Immature natural killer cell (primary cell): ENCODE measurements at regions not wholly inside any gene's neighbourhood (a gene's known extent, or its start where the extent isn't known, plus 50 kb on each side); places are given as distances from the start of the nearest gene placed in this dataset.
"Not testable (repeated sequence)": the region's sequence is repeated elsewhere in the genome, so short reads cannot be mapped to it uniquely, and the experiment has no call there.

Experiments used
- DNase-seq, 3 donors: peaks; one replicate each; pipeline ENCODE4 v3.0.0; 2022; ENCODE audit warnings: mixed read lengths in 1 of 3
- H3K27ac Mint-ChIP-seq, 6 donors: one replicate each; pipeline ENCODE4 v1.8.0; 2020; ENCODE audit warnings: mixed read lengths in 6 of 6, mild to moderate bottlenecking in 5 of 6, inconsistent platforms in 4 of 6, moderate library complexity in 3 of 6
- H3K27me3 Mint-ChIP-seq, 3 donors: one replicate each; pipeline ENCODE4 v1.8.0; 2020 to 2021; ENCODE audit warnings: low read depth in 3 of 3, mild to moderate bottlenecking in 3 of 3, mixed read lengths in 3 of 3, moderate library complexity in 3 of 3, inconsistent platforms in 1 of 3
- H3K36me3 Mint-ChIP-seq, 3 donors: one replicate each; pipeline ENCODE4 v1.8.0; 2020; ENCODE audit warnings: mixed read lengths in 3 of 3, inconsistent platforms in 2 of 3, mild to moderate bottlenecking in 2 of 3
- H3K4me1 Mint-ChIP-seq, 2 donors: one replicate each; pipeline ENCODE4 v1.8.0; 2020; ENCODE audit warnings: inconsistent platforms in 2 of 2, mild to moderate bottlenecking in 2 of 2, mixed read lengths in 2 of 2, moderate library complexity in 1 of 2
- H3K4me3 Mint-ChIP-seq, 5 donors: one replicate each; pipeline ENCODE4 v1.8.0; 2020; ENCODE audit warnings: mild to moderate bottlenecking in 5 of 5, mixed read lengths in 5 of 5, inconsistent platforms in 3 of 5, moderate library complexity in 3 of 5
- H3K9me3 Mint-ChIP-seq, 6 donors: one replicate each; pipeline ENCODE4 v1.8.0; 2020; ENCODE audit warnings: mild to moderate bottlenecking in 6 of 6, mixed read lengths in 6 of 6, inconsistent platforms in 4 of 6, moderate library complexity in 3 of 6

DNA sequence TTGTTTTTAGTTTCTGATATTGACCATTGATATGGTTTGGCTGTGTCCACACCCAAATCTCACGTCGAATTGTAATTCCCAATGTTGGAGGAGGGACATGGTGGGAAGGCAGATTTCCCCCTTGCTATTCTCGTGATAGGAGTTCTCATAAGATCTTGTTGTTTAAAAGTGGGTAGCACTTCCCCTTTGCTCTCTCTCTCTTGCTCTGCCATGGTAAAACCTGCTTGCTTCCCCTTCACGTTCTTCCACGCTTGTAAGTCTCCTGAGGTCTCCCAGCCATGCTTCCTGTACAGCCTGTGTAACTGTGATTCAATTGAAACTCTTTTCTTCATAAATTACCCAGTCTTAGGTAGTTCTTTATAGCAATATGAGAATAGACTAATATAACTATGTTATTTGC lies 203.6 kb upstream of the CHORDC1 start:
- Mint-ChIP-seq H3K36me3 (no peaks in the 10 kb centered on the region), H3K27ac (no peak overlapping the region), H3K27me3 (no peaks in the 10 kb centered on the region), H3K9me3 (peaks cover 1 to 30% (median 4%) of the 10 kb centered on the region in 6 donors), H3K4me3 (no peak overlapping the region), H3K4me1 (no peaks in the 10 kb centered on the region)
- DNase-seq: no peak

DNA sequence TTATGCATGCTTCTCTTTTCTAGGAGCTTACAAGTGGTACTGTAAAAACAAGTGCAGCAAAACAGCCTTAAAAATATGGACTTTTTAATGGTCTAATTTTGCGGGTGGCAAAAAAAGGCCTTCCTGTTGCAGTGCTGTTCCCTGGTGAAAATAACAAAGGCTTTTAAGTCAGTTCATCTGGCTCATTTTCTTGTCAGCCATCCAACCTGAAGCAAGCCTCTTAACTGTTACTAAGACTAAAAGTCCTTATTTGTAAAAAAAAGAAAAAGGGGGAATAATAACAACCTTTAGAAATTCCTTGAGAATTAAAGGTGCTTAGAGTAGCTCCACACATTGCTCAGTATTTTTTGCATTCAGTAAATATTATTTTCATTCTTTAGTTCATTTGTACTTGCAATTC lies 200.5 kb upstream of the CHORDC1 start:
- H3K9me3 Mint-ChIP-seq: peaks cover 0 to 27% (median 4%) of the 10 kb centered on the region in 6 donors
- no peaks in the 10 kb centered on the region for H3K36me3 Mint-ChIP-seq
- no peaks in the 10 kb centered on the region for H3K4me1 Mint-ChIP-seq
- no peaks in the 10 kb centered on the region for H3K27me3 Mint-ChIP-seq
- no peak overlapping the region for H3K4me3 Mint-ChIP-seq
- H3K27ac Mint-ChIP-seq: no peak overlapping the region
- DNase-seq: no peak

DNA sequence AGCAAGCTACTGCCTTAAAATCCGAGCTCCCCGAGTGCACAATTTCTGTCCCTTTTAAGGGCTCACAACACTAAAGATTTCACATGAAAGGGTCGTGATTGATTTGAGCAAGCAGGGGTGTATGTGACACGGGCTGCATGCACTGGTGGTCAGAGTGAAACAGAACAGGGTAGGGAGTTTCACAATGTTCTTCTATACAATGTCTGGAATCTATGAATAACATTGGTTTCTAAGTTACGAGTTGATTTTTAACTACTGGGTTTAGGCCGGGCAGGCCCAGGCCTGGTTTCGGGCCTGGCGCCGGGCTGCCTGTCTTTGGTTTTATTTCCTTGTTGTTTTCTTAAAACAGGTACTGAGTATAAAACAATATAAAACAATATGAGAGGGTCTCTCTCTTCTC lies 199.9 kb upstream of the CHORDC1 start:
- H3K4me1 Mint-ChIP-seq, H3K36me3 Mint-ChIP-seq, H3K27me3 Mint-ChIP-seq, H3K27ac Mint-ChIP-seq, DNase-seq, H3K4me3 Mint-ChIP-seq: not testable (repeated sequence)
- peaks cover 0 to 27% (median 4%) of the 10 kb centered on the region in 6 donors for H3K9me3 Mint-ChIP-seq

DNA sequence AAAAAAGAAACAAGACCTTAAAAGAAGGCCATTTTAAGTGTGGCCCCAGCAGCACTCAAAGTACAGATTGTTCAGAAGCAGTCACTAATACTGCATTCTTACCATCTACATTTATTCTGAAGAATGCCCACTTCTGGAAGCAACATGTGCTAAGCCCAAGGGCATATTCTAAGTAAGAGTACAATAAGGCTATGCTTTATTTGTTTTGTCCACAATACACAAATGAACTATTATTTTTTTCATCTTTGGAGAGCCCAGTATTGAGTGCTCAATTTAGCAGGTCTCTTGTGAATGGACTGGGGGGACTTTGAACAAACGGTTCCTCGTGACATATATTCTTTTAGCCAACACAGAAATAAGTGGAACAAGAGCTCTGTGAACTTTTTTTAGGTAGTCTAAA lies 191.4 kb upstream of the CHORDC1 start:
- Mint-ChIP-seq H3K9me3 (peaks cover 0 to 22% (median 4%) of the 10 kb centered on the region in 6 donors), H3K36me3 (no peaks in the 10 kb centered on the region), H3K27me3 (no peaks in the 10 kb centered on the region)

DNA sequence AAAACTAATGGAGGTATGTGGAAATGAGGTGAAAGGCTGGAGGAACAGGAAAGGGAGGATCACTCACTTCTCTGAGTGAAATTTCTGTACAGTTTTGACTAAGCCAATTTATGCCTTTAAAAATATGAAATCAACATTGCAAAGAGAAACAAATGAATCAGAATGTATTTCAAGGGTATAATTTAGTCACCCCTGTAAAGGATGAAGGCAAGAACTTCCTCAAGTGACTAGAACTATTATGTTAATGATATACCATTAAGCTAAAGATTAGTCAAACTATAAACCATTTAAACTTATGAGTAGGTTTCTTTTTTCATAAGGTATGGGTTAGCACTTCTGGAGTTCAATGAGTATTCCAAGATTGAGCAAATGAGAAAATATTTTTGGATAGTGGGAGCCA lies 184.5 kb upstream of the CHORDC1 start:
- Mint-ChIP-seq H3K27me3 (no peaks in the 10 kb centered on the region), H3K4me1 (no peaks in the 10 kb centered on the region), H3K36me3 (peaks cover 0 to 3% (median 0%) of the 10 kb centered on the region in 3 donors), H3K4me3 (no peak overlapping the region), H3K27ac (no peak overlapping the region), H3K9me3 (peaks cover 0 to 22% (median 5%) of the 10 kb centered on the region in 6 donors)
- no peak for DNase-seq

More for the DNA sequence above, 191.4 kb upstream of the CHORDC1 start:
- no peak overlapping the region for H3K4me3 Mint-ChIP-seq
- DNase-seq: no peak
- no peaks in the 10 kb centered on the region for H3K4me1 Mint-ChIP-seq
- no peak overlapping the region for H3K27ac Mint-ChIP-seq

DNA sequence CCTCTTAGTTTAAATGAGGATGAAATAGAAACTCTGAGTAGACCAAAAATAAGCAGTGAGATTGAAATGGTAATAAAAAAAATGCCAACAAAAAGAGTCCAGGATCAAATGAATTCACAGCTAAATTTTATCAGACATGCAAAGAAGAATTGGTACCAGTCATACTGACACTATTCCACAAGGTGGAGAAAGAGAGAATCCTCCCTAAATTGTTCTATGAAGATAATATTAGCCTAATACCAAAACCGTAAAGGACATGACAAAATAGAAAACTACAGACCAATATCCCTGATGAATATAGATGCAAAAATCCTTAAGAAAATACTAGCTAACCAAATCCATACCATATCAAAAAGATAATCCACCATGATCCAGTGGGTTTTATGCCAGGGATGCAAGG lies 169.8 kb upstream of the CHORDC1 start:
- Mint-ChIP-seq H3K36me3 (no peaks in the 10 kb centered on the region), H3K9me3 (peaks cover 0 to 10% (median 8%) of the 10 kb centered on the region in 6 donors), H3K27me3 (no peaks in the 10 kb centered on the region), H3K27ac (no peak overlapping the region), H3K4me1 (no peaks in the 10 kb centered on the region), H3K4me3 (no peak overlapping the region)
- no peak for DNase-seq

- peaks cover 0 to 4% (median 0%) of the 10 kb centered on the region in 3 donors for H3K27me3 Mint-ChIP-seq
- no peaks in the 10 kb centered on the region for H3K36me3 Mint-ChIP-seq
- peaks cover 0 to 14% (median 8%) of the 10 kb centered on the region in 6 donors for H3K9me3 Mint-ChIP-seq
- peak overlapping the region in 1 of 6 donors; percentile 58 for H3K27ac Mint-ChIP-seq
- DNase-seq: no peak
- H3K4me1 Mint-ChIP-seq: no peaks in the 10 kb centered on the region
- no peak overlapping the region for H3K4me3 Mint-ChIP-seq
Measured at GRCh38 chr11:90391756-90392155, 168.9 kb upstream of the CHORDC1 start.

DNA sequence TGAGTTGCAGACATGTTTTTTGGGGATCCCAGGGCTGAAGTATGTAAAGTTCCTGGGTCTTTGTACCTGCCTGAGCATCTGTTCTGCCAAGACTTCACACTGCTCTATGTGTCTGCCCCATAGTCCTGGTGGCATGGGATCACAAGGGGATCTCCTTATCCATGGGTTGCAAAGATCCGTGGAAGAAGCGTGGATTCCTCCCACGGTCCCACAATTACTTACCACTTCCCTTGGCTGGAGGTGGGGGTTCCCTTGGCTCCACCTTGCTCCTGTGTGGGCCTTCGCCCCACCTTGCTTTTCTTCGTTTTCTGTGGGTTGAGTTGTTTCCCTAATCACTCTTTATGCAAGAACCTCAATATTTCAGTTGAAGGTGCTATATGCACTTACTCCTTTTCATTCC lies 157.4 kb upstream of the CHORDC1 start:
- peaks cover 3 to 32% (median 10%) of the 10 kb centered on the region in 6 donors for H3K9me3 Mint-ChIP-seq
- no peak overlapping the region for H3K27ac Mint-ChIP-seq
- H3K36me3 Mint-ChIP-seq: peaks cover 0 to 4% (median 0%) of the 10 kb centered on the region in 3 donors
- no peaks in the 10 kb centered on the region for H3K4me1 Mint-ChIP-seq
- no peak for DNase-seq
- H3K4me3 Mint-ChIP-seq: no peak overlapping the region
- H3K27me3 Mint-ChIP-seq: no peaks in the 10 kb centered on the region

DNA sequence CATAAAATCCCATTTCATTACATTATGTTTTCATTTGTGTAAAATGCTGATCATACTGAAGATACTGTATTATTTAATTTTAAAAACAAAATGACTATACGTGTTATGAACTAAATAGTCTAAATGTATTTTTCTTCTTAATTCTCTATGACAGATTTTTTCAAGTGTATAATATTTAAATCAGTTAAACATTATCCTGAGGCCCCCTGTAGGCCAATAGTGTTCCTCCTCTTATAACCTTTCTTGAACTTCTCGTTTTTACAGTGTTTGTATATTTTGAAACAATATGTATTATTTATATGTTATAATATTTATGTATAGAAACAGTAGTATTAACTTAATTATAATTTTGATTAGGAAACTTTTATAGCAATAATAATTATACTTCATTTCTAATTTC lies 151.1 kb upstream of the CHORDC1 start:
- Mint-ChIP-seq H3K27ac (no peak overlapping the region), H3K4me3 (no peak overlapping the region), H3K4me1 (no peaks in the 10 kb centered on the region), H3K9me3 (peaks cover 0 to 14% (median 5%) of the 10 kb centered on the region in 6 donors), H3K27me3 (peaks cover 0 to 2% (median 1%) of the 10 kb centered on the region in 3 donors), H3K36me3 (no peaks in the 10 kb centered on the region)
- no peak for DNase-seq

DNA sequence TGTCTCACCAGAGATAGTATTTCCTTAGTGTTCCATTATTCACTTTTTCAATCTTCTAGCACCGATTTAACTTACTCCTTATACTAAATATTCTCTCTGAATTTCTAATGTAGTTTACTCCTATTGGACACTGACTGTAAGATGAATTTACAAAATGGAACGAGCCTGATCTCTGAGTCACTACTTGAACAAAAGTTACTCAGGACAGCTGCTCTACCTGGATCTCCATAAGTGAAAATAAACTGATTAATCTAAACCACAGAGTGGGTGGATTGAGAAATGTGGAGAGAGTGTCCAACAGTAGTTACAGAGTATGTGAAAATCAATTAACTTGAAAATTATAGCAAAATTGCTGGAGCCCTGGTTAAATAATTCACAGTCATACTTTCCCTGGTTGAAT lies 141.7 kb upstream of the CHORDC1 start:
- Mint-ChIP-seq H3K27me3 (peaks cover 0 to 4% (median 2%) of the 10 kb centered on the region in 3 donors), H3K4me3 (no peak overlapping the region), H3K4me1 (no peaks in the 10 kb centered on the region), H3K9me3 (peaks cover 3 to 12% (median 5%) of the 10 kb centered on the region in 6 donors), H3K36me3 (no peaks in the 10 kb centered on the region), H3K27ac (no peak overlapping the region)
- DNase-seq: no peak

GRCh38 chr11:90363739-90364138 lies 140.9 kb upstream of the CHORDC1 start:
- H3K27ac Mint-ChIP-seq: no peak overlapping the region
- H3K36me3 Mint-ChIP-seq: no peaks in the 10 kb centered on the region
- H3K9me3 Mint-ChIP-seq: peaks cover under 1 to 12% (median 6%) of the 10 kb centered on the region in 6 donors
- H3K27me3 Mint-ChIP-seq: peaks cover 0 to 3% (median 2%) of the 10 kb centered on the region in 3 donors
- no peaks in the 10 kb centered on the region for H3K4me1 Mint-ChIP-seq
- no peak for DNase-seq
- no peak overlapping the region for H3K4me3 Mint-ChIP-seq

DNA sequence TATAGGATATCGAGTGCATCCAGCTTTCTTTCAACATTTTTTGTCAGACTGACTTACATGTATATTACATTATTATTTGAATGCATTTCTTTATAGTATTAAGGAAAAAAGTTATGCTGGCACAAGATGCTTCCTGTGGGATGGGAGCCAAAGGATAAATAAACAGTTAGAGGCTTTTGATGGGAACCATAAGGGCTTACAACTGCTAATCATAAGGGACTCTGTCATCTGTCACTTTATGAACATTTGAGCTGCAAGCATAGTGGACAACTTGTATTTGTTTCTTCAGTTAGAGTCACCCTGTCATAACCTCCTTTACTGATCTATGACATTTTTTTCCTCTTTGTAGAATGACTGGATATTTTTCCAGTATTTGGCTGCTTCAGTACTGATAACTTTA lies 132.4 kb upstream of the CHORDC1 start:
- no peak for DNase-seq
- H3K4me1 Mint-ChIP-seq: no peaks in the 10 kb centered on the region
- H3K27ac Mint-ChIP-seq: no peak overlapping the region
- H3K9me3 Mint-ChIP-seq: peaks cover 0 to 20% (median 2%) of the 10 kb centered on the region in 6 donors
- H3K27me3 Mint-ChIP-seq: peaks cover 0 to 4% (median 3%) of the 10 kb centered on the region in 3 donors
- no peak overlapping the region for H3K4me3 Mint-ChIP-seq
- H3K36me3 Mint-ChIP-seq: no peaks in the 10 kb centered on the region

- Mint-ChIP-seq H3K27me3 (peaks cover 0 to 3% (median 0%) of the 10 kb centered on the region in 3 donors), H3K36me3 (no peaks in the 10 kb centered on the region), H3K4me3 (no peak overlapping the region), H3K9me3 (peaks cover 0 to 29% (median 1%) of the 10 kb centered on the region in 6 donors), H3K27ac (no peak overlapping the region), H3K4me1 (no peaks in the 10 kb centered on the region)
- no peak for DNase-seq
Measured at GRCh38 chr11:90349731-90350130, 126.9 kb upstream of the CHORDC1 start.

GRCh38 chr11:90344546-90344945 lies 121.7 kb upstream of the CHORDC1 start:
- peaks cover 0 to 17% (median 4%) of the 10 kb centered on the region in 6 donors for H3K9me3 Mint-ChIP-seq
- no peak overlapping the region for H3K27ac Mint-ChIP-seq
- no peaks in the 10 kb centered on the region for H3K4me1 Mint-ChIP-seq
- H3K4me3 Mint-ChIP-seq: no peak overlapping the region
- no peaks in the 10 kb centered on the region for H3K36me3 Mint-ChIP-seq
- peaks cover 0 to 3% (median 0%) of the 10 kb centered on the region in 3 donors for H3K27me3 Mint-ChIP-seq
- no peak for DNase-seq

GRCh38 chr11:90343673-90344072 lies 120.8 kb upstream of the CHORDC1 start:
- no peak overlapping the region for H3K4me3 Mint-ChIP-seq
- H3K4me1 Mint-ChIP-seq: no peaks in the 10 kb centered on the region
- H3K27me3 Mint-ChIP-seq: peaks cover 0 to 3% (median 0%) of the 10 kb centered on the region in 3 donors
- H3K27ac Mint-ChIP-seq: no peak overlapping the region
- no peak for DNase-seq
- no peaks in the 10 kb centered on the region for H3K36me3 Mint-ChIP-seq
- peaks cover 0 to 17% (median 4%) of the 10 kb centered on the region in 6 donors for H3K9me3 Mint-ChIP-seq
